ENCODE measurements at regions not wholly inside any gene's neighbourhood (a gene's known extent, or its start where the extent isn't known, plus 50 kb on each side); places are given as distances from the start of the nearest gene placed in this dataset.

DNA sequence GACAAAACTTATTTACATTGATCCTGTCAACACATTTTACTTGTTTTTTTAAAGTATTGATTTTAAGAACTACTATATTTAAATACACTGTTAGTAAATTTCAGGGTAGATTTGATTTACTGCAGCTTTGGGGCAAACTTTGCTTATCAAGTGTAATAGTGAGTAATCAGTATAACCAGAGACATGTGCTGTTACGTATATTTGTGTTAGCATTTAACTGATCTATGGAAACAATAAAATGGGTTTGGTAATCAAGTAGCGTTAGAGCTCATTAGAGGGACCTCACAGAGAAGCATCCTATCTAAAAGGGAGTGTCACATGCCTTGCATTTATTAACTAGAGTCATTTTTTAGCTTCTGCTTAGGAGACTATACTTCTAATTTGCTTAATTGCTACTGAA, 131.5 kb upstream of the ALCAM start:
- Histone ChIP-seq H3K27me3 (replicated peaks; ENCODE audit: insufficient read depth, low read length) (no peaks in the 10 kb centered on the region), H3K4me1 (ENCODE audit: low read length) (no peaks in the 10 kb centered on the region), H2AFZ (ENCODE audit: low read length) (no peak overlapping the region), H3K4me3 (ENCODE audit: low read length) (no peak overlapping the region), H4K20me1 (ENCODE audit: insufficient read depth, low read length) (no peaks in the 10 kb centered on the region), H3K4me2 (ENCODE audit: low read depth, low read length) (no peak overlapping the region), H3K9me3 (replicated peaks; ENCODE audit: insufficient read depth, low read length) (no peaks in the 10 kb centered on the region), H3K27ac (ENCODE audit: low read length) (no peak overlapping the region), H3K79me2 (ENCODE audit: low read length) (no peaks in the 10 kb centered on the region), H3K9ac (ENCODE audit: low read length) (no peak overlapping the region), H3K36me3 (replicated peaks; ENCODE audit: insufficient read depth, low read length) (no peaks in the 10 kb centered on the region), H3F3A (ENCODE audit: insufficient read depth, low read length) (no peaks in the 10 kb centered on the region), H3K9me2 (replicated peaks; ENCODE audit: insufficient read depth, low read length) (no peaks in the 10 kb centered on the region)
- TF ChIP-seq EZH2phosphoT487 (IDR thresholded peaks at IDR 0.05; ENCODE audit: low read length) (no peak), EZH2 (optimal IDR thresholded peaks at IDR 0.05; ENCODE audit: low read depth, low read length) (no peak)
- TF ChIP-seq, protein P1, sequence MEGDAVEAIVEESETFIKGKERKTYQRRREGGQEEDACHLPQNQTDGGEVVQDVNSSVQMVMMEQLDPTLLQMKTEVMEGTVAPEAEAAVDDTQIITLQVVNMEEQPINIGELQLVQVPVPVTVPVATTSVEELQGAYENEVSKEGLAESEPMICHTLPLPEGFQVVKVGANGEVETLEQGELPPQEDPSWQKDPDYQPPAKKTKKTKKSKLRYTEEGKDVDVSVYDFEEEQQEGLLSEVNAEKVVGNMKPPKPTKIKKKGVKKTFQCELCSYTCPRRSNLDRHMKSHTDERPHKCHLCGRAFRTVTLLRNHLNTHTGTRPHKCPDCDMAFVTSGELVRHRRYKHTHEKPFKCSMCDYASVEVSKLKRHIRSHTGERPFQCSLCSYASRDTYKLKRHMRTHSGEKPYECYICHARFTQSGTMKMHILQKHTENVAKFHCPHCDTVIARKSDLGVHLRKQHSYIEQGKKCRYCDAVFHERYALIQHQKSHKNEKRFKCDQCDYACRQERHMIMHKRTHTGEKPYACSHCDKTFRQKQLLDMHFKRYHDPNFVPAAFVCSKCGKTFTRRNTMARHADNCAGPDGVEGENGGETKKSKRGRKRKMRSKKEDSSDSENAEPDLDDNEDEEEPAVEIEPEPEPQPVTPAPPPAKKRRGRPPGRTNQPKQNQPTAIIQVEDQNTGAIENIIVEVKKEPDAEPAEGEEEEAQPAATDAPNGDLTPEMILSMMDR (IDR thresholded peaks at IDR 0.05; ENCODE audit: low read length): no peak
- no peak for DNase-seq

DNA sequence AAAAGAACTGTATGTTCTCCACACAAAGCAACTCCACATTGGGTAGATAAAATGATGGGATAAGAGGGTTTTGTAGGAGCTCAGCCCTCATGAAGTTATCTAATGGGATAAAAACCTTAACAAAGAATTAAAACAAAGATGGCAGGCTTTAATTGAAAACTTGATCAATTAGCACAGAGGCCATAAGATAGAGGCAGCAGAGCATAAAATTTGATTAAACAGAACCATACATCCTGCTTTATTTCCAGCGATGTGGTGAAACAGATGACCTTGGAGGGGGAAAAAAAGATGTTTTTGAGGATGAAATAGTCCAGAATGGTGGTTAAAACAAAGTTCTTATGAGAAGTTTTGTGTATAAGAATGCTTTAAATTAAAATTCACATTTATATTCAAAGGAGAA, 130.9 kb upstream of the ALCAM start:
- no peak overlapping the region for H3K27ac ChIP-seq (ENCODE audit: low read length)

DNA sequence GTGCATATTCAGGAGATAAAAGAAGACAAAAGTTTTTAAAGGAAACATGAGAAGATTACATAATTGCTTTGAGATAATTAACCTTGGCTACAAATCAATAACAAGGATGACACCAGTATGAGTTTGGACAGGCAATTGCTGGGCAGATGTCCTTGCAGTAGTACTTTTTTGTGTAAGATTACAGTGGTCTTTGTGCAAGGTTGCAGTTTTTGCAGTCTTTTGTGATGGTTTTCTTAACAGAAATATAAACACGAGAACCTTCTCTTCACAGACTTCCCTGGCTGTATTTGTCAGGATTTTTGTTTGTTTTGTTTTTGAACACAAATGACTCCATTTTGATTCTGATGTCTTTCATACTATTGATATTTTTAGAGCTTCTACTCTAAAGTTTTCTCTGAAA, 128.3 kb upstream of the ALCAM start:
- no peaks in the 10 kb centered on the region for H3K36me3 ChIP-seq (replicated peaks; ENCODE audit: insufficient read depth, low read length)
- no peak overlapping the region for H3K4me3 ChIP-seq (ENCODE audit: low read length)
- H3K9me2 ChIP-seq (replicated peaks; ENCODE audit: insufficient read depth, low read length): no peaks in the 10 kb centered on the region
- no peaks in the 10 kb centered on the region for H3K79me2 ChIP-seq (ENCODE audit: low read length)
- H3K9ac ChIP-seq (ENCODE audit: low read length): no peak overlapping the region
- no peak overlapping the region for H2AFZ ChIP-seq (ENCODE audit: low read length)
- no peaks in the 10 kb centered on the region for H4K20me1 ChIP-seq (ENCODE audit: insufficient read depth, low read length)
- DNase-seq: no peak
- no peaks in the 10 kb centered on the region for H3K9me3 ChIP-seq (replicated peaks; ENCODE audit: insufficient read depth, low read length)
- no peak overlapping the region for H3K27ac ChIP-seq (ENCODE audit: low read length)
- TF ChIP-seq EZH2 (optimal IDR thresholded peaks at IDR 0.05; ENCODE audit: low read depth, low read length): no peak
- TF ChIP-seq EZH2phosphoT487 (IDR thresholded peaks at IDR 0.05; ENCODE audit: low read length): no peak
- TF ChIP-seq, protein P1 (IDR thresholded peaks at IDR 0.05; ENCODE audit: low read length): no peak
- no peaks in the 10 kb centered on the region for H3F3A ChIP-seq (ENCODE audit: insufficient read depth, low read length)
- no peaks in the 10 kb centered on the region for H3K4me1 ChIP-seq (ENCODE audit: low read length)
- H3K4me2 ChIP-seq (ENCODE audit: low read depth, low read length): no peak overlapping the region
- H3K27me3 ChIP-seq (replicated peaks; ENCODE audit: insufficient read depth, low read length): no peaks in the 10 kb centered on the region

More for the DNA sequence above, 130.9 kb upstream of the ALCAM start:
- Histone ChIP-seq H3K4me3 (ENCODE audit: low read length) (no peak overlapping the region), H2AFZ (ENCODE audit: low read length) (no peak overlapping the region), H3K9me2 (replicated peaks; ENCODE audit: insufficient read depth, low read length) (no peaks in the 10 kb centered on the region), H3K4me2 (ENCODE audit: low read depth, low read length) (no peak overlapping the region), H3K36me3 (replicated peaks; ENCODE audit: insufficient read depth, low read length) (no peaks in the 10 kb centered on the region), H3F3A (ENCODE audit: insufficient read depth, low read length) (no peaks in the 10 kb centered on the region), H3K4me1 (ENCODE audit: low read length) (no peaks in the 10 kb centered on the region), H3K79me2 (ENCODE audit: low read length) (no peaks in the 10 kb centered on the region), H3K9ac (ENCODE audit: low read length) (no peak overlapping the region), H3K9me3 (replicated peaks; ENCODE audit: insufficient read depth, low read length) (no peaks in the 10 kb centered on the region), H3K27me3 (replicated peaks; ENCODE audit: insufficient read depth, low read length) (no peaks in the 10 kb centered on the region), H4K20me1 (ENCODE audit: insufficient read depth, low read length) (no peaks in the 10 kb centered on the region)
- TF ChIP-seq EZH2phosphoT487 (IDR thresholded peaks at IDR 0.05; ENCODE audit: low read length) (no peak), EZH2 (optimal IDR thresholded peaks at IDR 0.05; ENCODE audit: low read depth, low read length) (no peak)
- DNase-seq: no peak

DNA sequence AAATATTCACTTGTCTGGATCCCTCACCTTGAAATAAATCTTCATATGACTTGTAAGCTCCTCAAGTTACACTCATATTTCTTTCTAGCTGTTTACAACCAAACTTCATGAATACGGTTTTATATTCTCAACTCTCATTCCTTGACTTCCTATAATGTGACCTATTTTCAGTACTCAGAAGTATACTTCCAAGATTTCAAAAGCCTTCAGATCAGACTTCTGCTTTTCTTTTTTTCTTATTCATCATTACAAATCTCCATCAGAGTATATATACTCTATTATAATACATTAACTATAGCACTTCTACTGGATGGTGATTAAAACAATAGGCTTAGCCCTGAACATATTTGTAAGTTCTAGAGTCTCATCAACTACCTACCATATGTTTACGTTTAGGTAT, 123.6 kb upstream of the ALCAM start:
- no peaks in the 10 kb centered on the region for H3K9me2 ChIP-seq (replicated peaks; ENCODE audit: insufficient read depth, low read length)

More for the DNA sequence above, 123.6 kb upstream of the ALCAM start:
- H3K9me3 ChIP-seq (replicated peaks; ENCODE audit: insufficient read depth, low read length): no peaks in the 10 kb centered on the region
- no peaks in the 10 kb centered on the region for H3F3A ChIP-seq (ENCODE audit: insufficient read depth, low read length)
- H3K4me3 ChIP-seq (ENCODE audit: low read length): no peak overlapping the region
- no peaks in the 10 kb centered on the region for H3K27me3 ChIP-seq (replicated peaks; ENCODE audit: insufficient read depth, low read length)
- no peaks in the 10 kb centered on the region for H3K36me3 ChIP-seq (replicated peaks; ENCODE audit: insufficient read depth, low read length)
- H3K9ac ChIP-seq (ENCODE audit: low read length): no peak overlapping the region
- TF ChIP-seq EZH2 (optimal IDR thresholded peaks at IDR 0.05; ENCODE audit: low read depth, low read length) (no peak), EZH2phosphoT487 (IDR thresholded peaks at IDR 0.05; ENCODE audit: low read length) (no peak)
- TF ChIP-seq, protein P1 (IDR thresholded peaks at IDR 0.05; ENCODE audit: low read length): no peak
- H3K79me2 ChIP-seq (ENCODE audit: low read length): no peaks in the 10 kb centered on the region
- no peaks in the 10 kb centered on the region for H4K20me1 ChIP-seq (ENCODE audit: insufficient read depth, low read length)
- H3K4me2 ChIP-seq (ENCODE audit: low read depth, low read length): no peak overlapping the region
- no peak overlapping the region for H2AFZ ChIP-seq (ENCODE audit: low read length)
- DNase-seq: no peak
- no peak overlapping the region for H3K27ac ChIP-seq (ENCODE audit: low read length)
- no peaks in the 10 kb centered on the region for H3K4me1 ChIP-seq (ENCODE audit: low read length)

Measured in MM.1S (cell line).